ENCODE measurements at regions not wholly inside any gene's neighbourhood (a gene's known extent, or its start where the extent isn't known, plus 50 kb on each side); places are given as distances from the start of the nearest gene placed in this dataset.

DNA sequence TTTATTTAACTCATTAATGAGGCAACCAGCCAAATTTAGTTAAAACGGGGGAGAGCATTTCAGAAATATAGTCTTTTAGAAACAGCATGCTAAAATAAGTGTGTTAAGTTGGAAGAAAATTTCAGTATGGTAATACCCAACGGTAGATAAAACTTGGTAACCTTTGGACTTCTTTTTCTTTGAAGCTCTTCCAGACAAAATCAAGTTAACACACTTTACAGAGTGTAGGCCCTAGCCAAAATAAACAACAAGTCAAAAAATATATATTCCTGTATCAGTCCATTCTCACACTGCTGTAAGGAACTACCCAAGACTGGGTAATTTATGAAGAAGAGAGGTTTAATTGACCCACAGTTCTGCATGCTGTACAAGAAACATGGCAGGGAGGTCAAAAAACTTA, 279.6 kb downstream of the HIVEP2 start:
- FAIRE-seq (no peak), DNase-seq (ENCODE audit: insufficient read length, low spot score) (no peak)
- TF ChIP-seq, protein P1, sequence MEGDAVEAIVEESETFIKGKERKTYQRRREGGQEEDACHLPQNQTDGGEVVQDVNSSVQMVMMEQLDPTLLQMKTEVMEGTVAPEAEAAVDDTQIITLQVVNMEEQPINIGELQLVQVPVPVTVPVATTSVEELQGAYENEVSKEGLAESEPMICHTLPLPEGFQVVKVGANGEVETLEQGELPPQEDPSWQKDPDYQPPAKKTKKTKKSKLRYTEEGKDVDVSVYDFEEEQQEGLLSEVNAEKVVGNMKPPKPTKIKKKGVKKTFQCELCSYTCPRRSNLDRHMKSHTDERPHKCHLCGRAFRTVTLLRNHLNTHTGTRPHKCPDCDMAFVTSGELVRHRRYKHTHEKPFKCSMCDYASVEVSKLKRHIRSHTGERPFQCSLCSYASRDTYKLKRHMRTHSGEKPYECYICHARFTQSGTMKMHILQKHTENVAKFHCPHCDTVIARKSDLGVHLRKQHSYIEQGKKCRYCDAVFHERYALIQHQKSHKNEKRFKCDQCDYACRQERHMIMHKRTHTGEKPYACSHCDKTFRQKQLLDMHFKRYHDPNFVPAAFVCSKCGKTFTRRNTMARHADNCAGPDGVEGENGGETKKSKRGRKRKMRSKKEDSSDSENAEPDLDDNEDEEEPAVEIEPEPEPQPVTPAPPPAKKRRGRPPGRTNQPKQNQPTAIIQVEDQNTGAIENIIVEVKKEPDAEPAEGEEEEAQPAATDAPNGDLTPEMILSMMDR (IDR thresholded peaks at IDR 0.05; ENCODE audit: insufficient read depth, missing control alignments): no peak

DNA sequence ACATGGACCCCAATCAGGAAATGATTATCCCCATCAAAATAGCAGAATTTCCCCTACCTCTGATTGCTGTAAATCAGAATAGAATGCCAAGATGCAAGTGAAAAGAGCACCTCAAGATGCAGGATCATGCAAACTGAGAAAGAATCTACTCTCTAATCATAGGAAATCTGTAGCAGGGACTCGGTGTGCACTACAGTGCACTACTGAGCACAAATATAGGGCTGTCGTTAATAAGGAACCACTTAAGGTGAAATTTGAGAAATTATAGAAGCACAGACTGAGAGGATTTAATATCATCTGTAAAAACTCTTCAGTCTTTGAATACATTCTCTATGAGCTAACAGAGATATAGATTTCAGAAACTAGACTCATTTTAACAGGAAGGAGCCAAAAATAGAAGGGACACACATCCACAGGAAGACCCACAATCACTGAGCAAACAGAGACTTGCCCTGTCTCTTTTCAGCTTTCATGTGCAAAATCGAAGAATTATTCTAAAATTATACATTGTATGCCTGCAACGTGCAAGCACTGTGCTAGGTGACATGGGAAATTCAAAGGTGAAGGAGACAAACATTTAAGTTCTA, 278.3 kb downstream of the HIVEP2 start:
- DNase-seq (ENCODE audit: insufficient read length, low spot score) (no peak), FAIRE-seq (no peak)
- TF ChIP-seq, protein P1 (IDR thresholded peaks at IDR 0.05; ENCODE audit: insufficient read depth, missing control alignments): no peak

DNA sequence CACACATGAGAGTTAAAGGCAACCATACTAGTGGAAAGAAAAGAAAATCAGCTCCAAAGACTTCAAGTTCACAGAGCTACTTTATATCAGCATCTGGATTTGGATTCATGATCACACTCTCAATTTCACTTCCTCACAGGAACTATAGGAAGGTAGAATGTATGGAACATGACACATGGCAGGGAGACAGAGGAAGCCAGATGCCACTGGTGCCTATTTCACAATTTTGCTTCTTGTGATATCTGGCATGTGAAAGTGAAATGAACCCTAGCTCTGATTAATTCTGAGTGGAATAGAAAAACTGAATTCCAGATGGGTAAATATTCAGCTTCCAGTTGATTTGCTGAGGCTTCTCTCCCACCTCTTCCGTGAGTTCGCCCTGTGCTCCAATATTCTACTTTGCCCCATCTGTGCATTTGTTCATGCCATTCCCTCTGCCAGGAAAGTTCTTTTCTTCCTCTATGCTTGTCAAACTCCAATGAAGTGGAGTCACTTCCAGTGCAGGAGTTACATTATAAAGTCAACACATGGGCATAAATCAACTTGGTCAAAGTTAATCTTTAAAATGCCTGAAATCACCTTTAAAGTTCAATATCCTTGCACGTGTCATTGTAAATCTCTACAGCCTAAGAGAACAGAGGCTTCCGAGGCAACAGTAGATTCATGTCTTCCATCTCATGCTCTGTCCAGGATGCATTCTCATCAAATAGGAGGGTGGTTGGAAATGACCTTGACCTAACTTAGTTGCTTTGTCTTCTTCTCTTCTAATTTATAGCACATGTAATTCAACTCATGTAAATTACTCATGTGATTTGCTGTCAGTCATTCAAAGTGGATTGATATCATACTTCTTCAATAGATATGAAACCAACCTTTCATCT, 275.3 kb downstream of the HIVEP2 start:
- no peak for FAIRE-seq
- no peak for DNase-seq (ENCODE audit: insufficient read length, low spot score)
- TF ChIP-seq, protein P1 (IDR thresholded peaks at IDR 0.05; ENCODE audit: insufficient read depth, missing control alignments): no peak

DNA sequence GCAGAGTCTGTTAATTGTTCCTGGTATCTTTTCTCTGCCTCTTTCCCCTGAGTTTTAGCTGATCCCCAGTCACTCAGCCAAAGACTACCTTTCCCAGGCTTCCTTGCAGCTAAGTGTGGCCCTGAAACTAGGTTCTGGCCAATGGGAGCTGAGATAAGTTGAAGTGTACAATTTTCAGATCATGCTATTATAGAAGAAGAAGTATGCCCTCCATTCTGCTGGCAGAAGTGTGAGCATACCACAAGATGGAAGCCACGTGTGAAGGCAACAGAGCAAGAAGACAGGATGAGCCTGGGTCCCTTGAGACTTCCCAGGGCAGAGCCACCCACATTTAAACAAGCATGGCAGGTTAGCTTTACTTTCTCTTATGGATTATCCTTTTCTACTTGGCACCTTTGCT, 273.2 kb downstream of the HIVEP2 start:
- DNase-seq (ENCODE audit: insufficient read length, low spot score) (no peak), FAIRE-seq (no peak)

DNA sequence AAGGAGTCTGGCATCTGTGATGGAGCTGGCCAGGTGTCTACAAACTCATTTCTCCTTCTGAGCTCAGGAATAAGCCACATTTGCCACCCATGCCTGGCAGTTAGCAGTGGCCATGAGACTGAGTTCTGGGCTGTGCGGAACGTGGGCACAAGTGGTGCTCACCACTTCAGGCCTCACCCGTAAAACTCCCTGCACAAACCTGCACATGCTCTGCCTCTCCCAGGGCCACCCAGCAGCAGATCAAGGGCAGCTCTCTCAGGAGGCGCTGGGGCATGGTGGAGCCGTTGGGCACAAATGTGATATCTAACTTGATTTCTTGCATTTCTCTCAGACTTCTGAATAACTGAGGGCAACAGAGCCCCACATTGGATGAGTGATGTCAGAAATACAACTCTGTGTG, 269.5 kb downstream of the HIVEP2 start:
- FAIRE-seq (no peak), DNase-seq (ENCODE audit: insufficient read length, low spot score) (no peak)
- TF ChIP-seq, protein P1 (IDR thresholded peaks at IDR 0.05; ENCODE audit: insufficient read depth, missing control alignments): no peak

More for the DNA sequence above, 273.2 kb downstream of the HIVEP2 start:
- TF ChIP-seq, protein P1 (IDR thresholded peaks at IDR 0.05; ENCODE audit: insufficient read depth, missing control alignments): no peak

DNA sequence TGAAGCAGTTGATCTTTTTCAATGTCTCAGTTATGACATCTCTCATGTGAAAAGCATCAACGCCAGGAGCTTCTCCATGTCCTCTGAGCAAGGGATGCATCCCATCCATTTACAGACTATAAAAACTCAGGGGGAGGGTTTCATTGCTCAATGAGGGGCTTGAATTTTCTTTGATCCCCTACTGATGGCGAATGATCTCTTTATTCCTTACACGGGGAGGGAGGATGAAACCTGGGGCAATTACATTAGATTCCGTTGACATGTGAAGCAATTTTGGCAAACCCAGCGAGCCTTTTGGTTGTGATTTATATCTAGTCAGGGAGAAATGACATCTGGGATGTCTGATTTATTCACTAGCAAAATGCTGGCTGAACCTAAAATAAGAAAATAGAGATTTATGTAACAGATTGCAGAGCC, 268.9 kb downstream of the HIVEP2 start:
- no peak for FAIRE-seq
- DNase-seq (ENCODE audit: insufficient read length, low spot score): no peak
- TF ChIP-seq, protein P1 (IDR thresholded peaks at IDR 0.05; ENCODE audit: insufficient read depth, missing control alignments): no peak
